SK-N-SH treated with all-trans-retinoic acid at 6 μM for 48 hours (cell line): ENCODE measurements at regions not wholly inside any gene's neighbourhood (a gene's known extent, or its start where the extent isn't known, plus 50 kb on each side); places are given as distances from the start of the nearest gene placed in this dataset.

Experiments
- ATAC-seq: fragments of 200-7000 bp; cut with Tn5 transposase; 3 replicates; pipeline ENCODE4 v1.9.1; 2020; ENCODE audit warnings: mild to moderate bottlenecking, moderate library complexity
- ARNTL ChIP-seq: fragments of 450-650 bp; formaldehyde crosslinking; IDR thresholded peaks from 2 replicates; pipeline ENCODE4 v1.5.0; 2020; ENCODE audit warnings: low read depth, mild to moderate bottlenecking, moderate library complexity, borderline replicate concordance
- BACH2 ChIP-seq: fragments of 250-450 bp; sonication (Bioruptor Pico); IDR thresholded peaks from 2 replicates; pipeline ENCODE4 v1.9.0; 2021; ENCODE audit warnings: mild to moderate bottlenecking, borderline replicate concordance
- CSDC2 ChIP-seq: fragments of 250-450 bp; sonication (Bioruptor Pico); IDR thresholded peaks from 2 replicates; pipeline ENCODE4 v1.5.0; 2020; ENCODE audit warnings: mild to moderate bottlenecking, moderate library complexity
- ESRRG ChIP-seq: fragments of 250-450 bp; sonication (Bioruptor Pico); IDR thresholded peaks from 2 replicates; pipeline ENCODE4 v1.6.1; 2021; ENCODE audit warnings: mild to moderate bottlenecking
- GLIS3 ChIP-seq: fragments of 250-450 bp; sonication (Bioruptor Pico); IDR thresholded peaks from 2 replicates; pipeline ENCODE4 v1.5.0; 2020; ENCODE audit warnings: mild to moderate bottlenecking, moderate library complexity
- ISL1 ChIP-seq: fragments of 250-450 bp; sonication (Bioruptor Pico); IDR thresholded peaks from 2 replicates; pipeline ENCODE4 v2.1.2; 2022; ENCODE audit warnings: mild to moderate bottlenecking, moderate library complexity
- OSR1 ChIP-seq: fragments of 250-450 bp; sonication (Bioruptor Pico); IDR thresholded peaks from 2 replicates; pipeline ENCODE4 v1.8.0; 2022; ENCODE audit warnings: moderate library complexity, mild to moderate bottlenecking, inconsistent platforms
- POU6F1 ChIP-seq: fragments of 250-450 bp; sonication (Bioruptor Pico); IDR thresholded peaks from 2 replicates; pipeline ENCODE4 v1.8.0; 2021; ENCODE audit warnings: low read depth, mild to moderate bottlenecking, moderate library complexity, borderline replicate concordance
- PPARA ChIP-seq: fragments of 250-450 bp; sonication (Bioruptor Pico); IDR thresholded peaks from 2 replicates; pipeline ENCODE4 v1.5.0; 2020; ENCODE audit warnings: mild to moderate bottlenecking, borderline replicate concordance
- RARB ChIP-seq: fragments of 250-450 bp; sonication (Bioruptor Pico); IDR thresholded peaks from 2 replicates; pipeline ENCODE4 v1.8.0; 2021; ENCODE audit warnings: mild to moderate bottlenecking, moderate library complexity
- SNAI2 ChIP-seq: fragments of 250-450 bp; sonication (Bioruptor Pico); IDR thresholded peaks from 2 replicates; pipeline ENCODE4 v1.5.0; 2020; ENCODE audit warnings: mild to moderate bottlenecking, moderate library complexity
- TCF4 ChIP-seq: fragments of 250-450 bp; sonication (Bioruptor Pico); IDR thresholded peaks from 2 replicates; pipeline ENCODE4 v1.8.0; 2021; ENCODE audit warnings: mild to moderate bottlenecking, moderate library complexity, borderline replicate concordance
- TOX ChIP-seq: fragments of 250-450 bp; sonication (Bioruptor Pico); IDR thresholded peaks from 2 replicates; pipeline ENCODE4 v1.8.0; 2021; ENCODE audit warnings: mild to moderate bottlenecking, moderate library complexity, borderline replicate concordance
- TSHZ2 ChIP-seq: fragments of 250-450 bp; sonication (Bioruptor Pico); IDR thresholded peaks from 2 replicates; pipeline ENCODE4 v1.5.0; 2020; ENCODE audit warnings: mild to moderate bottlenecking, moderate library complexity
- ZC3H10 ChIP-seq: fragments of 250-450 bp; sonication (Bioruptor Pico); IDR thresholded peaks from 2 replicates; pipeline ENCODE4 v1.5.1; 2021; ENCODE audit warnings: mild to moderate bottlenecking, moderate library complexity
- ZFP3 ChIP-seq: fragments of 250-450 bp; sonication (Bioruptor Pico); IDR thresholded peaks from 2 replicates; pipeline ENCODE4 v1.5.0; 2020; ENCODE audit warnings: mild to moderate bottlenecking, moderate library complexity
- ZNF565 ChIP-seq: fragments of 450-650 bp; formaldehyde crosslinking; conservative IDR thresholded peaks from 2 replicates; pipeline ENCODE4 v1.5.0; 2020; ENCODE audit warnings: low read depth, mild to moderate bottlenecking, moderate library complexity
- ZNF70 ChIP-seq: fragments of 450-650 bp; formaldehyde crosslinking; IDR thresholded peaks from 2 replicates; pipeline ENCODE4 v1.5.0; 2020; ENCODE audit warnings: mild to moderate bottlenecking, moderate library complexity
- ZNF8 ChIP-seq: fragments of 450-650 bp; formaldehyde crosslinking; IDR thresholded peaks from 2 replicates; pipeline ENCODE4 v1.5.0; 2020; ENCODE audit warnings: mild to moderate bottlenecking, moderate library complexity
- TF ChIP-seq, protein P1 (sequence below): fragments of 250-450 bp; sonication (Bioruptor Pico); IDR thresholded peaks from 2 replicates; pipeline ENCODE4 v1.5.1; 2020; ENCODE audit warnings: low read depth, mild to moderate bottlenecking, moderate library complexity
- TF ChIP-seq, protein P2 (sequence below): fragments of 250-450 bp; sonication (Bioruptor Pico); IDR thresholded peaks from 2 replicates; pipeline ENCODE4 v1.8.0; 2020; ENCODE audit warnings: mild to moderate bottlenecking, moderate library complexity, borderline replicate concordance

- no peak for ATAC-seq
- TF ChIP-seq ISL1 (CRISPR knock-in tag) (no peak), SNAI2 (CRISPR knock-in tag) (no peak), TCF4 (no peak), TOX (CRISPR knock-in tag) (no peak), BACH2 (CRISPR knock-in tag) (no peak), ESRRG (CRISPR knock-in tag) (no peak), GLIS3 (CRISPR knock-in tag) (no peak), TSHZ2 (CRISPR knock-in tag) (no peak), ZNF565 (CRISPR knock-in tag) (no peak)
- TF ChIP-seq, protein P1, sequence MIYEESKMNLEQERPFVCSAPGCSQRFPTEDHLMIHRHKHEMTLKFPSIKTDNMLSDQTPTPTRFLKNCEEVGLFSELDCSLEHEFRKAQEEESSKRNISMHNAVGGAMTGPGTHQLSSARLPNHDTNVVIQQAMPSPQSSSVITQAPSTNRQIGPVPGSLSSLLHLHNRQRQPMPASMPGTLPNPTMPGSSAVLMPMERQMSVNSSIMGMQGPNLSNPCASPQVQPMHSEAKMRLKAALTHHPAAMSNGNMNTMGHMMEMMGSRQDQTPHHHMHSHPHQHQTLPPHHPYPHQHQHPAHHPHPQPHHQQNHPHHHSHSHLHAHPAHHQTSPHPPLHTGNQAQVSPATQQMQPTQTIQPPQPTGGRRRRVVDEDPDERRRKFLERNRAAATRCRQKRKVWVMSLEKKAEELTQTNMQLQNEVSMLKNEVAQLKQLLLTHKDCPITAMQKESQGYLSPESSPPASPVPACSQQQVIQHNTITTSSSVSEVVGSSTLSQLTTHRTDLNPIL (CRISPR knock-in tag), result no peak
- TF ChIP-seq, protein P2, sequence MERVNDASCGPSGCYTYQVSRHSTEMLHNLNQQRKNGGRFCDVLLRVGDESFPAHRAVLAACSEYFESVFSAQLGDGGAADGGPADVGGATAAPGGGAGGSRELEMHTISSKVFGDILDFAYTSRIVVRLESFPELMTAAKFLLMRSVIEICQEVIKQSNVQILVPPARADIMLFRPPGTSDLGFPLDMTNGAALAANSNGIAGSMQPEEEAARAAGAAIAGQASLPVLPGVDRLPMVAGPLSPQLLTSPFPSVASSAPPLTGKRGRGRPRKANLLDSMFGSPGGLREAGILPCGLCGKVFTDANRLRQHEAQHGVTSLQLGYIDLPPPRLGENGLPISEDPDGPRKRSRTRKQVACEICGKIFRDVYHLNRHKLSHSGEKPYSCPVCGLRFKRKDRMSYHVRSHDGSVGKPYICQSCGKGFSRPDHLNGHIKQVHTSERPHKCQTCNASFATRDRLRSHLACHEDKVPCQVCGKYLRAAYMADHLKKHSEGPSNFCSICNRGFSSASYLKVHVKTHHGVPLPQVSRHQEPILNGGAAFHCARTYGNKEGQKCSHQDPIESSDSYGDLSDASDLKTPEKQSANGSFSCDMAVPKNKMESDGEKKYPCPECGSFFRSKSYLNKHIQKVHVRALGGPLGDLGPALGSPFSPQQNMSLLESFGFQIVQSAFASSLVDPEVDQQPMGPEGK, result no peak
These were observed 136.5 kb upstream of the SOX11 start for GRCh38 chr2:5555636-5556035.

DNA sequence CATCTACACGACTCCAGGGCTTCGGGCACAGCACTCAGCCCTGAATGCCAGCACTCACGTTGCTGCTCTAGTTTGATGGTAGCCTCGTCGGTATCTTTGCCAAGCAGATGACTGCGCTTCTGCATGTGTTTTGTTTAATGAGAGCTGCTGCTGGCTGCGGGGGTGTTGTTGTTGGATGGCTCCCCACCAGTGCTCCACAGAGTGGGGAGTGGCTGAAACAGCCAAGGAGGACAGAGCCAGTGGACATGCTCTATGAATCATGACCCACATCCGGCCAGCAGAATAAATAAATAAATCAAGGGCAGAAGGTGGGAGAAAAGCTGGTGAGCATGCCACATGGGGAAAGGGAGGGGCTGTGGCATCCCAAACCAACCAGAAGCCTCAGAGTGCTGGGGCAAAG is 131.2 kb upstream of the SOX11 start:
- no peak for ATAC-seq

More for the DNA sequence above, 131.2 kb upstream of the SOX11 start:
- TF ChIP-seq ARNTL (CRISPR knock-in tag) (no peak), ZNF70 (no peak), ZNF8 (CRISPR knock-in tag) (no peak), ZNF565 (CRISPR knock-in tag) (no peak), PPARA (no peak), ZFP3 (no peak), ISL1 (CRISPR knock-in tag) (no peak), RARB (CRISPR knock-in tag) (no peak), ESRRG (CRISPR knock-in tag) (no peak), CSDC2 (CRISPR knock-in tag) (no peak), TSHZ2 (CRISPR knock-in tag) (no peak), OSR1 (CRISPR knock-in tag) (no peak), POU6F1 (CRISPR knock-in tag) (no peak), GLIS3 (CRISPR knock-in tag) (no peak), SNAI2 (CRISPR knock-in tag) (no peak), TCF4 (no peak), ZC3H10 (no peak)
- TF ChIP-seq, protein P2, result no peak
- TF ChIP-seq, protein P1 (CRISPR knock-in tag), result no peak
